Pulmonary artery endothelial cell (primary cell): ENCODE measurements at regions not wholly inside any gene's neighbourhood (a gene's known extent, or its start where the extent isn't known, plus 50 kb on each side); places are given as distances from the start of the nearest gene placed in this dataset.
"Not testable (repeated sequence)": the region's sequence is repeated elsewhere in the genome, so short reads cannot be mapped to it uniquely, and the experiment has no call there.

ENCODE experiments used
- DNase-seq: peaks from one replicate; pipeline ENCODE4 v3.0.0-alpha.2; 2011; ENCODE audit warnings: low read depth, low spot score

DNA sequence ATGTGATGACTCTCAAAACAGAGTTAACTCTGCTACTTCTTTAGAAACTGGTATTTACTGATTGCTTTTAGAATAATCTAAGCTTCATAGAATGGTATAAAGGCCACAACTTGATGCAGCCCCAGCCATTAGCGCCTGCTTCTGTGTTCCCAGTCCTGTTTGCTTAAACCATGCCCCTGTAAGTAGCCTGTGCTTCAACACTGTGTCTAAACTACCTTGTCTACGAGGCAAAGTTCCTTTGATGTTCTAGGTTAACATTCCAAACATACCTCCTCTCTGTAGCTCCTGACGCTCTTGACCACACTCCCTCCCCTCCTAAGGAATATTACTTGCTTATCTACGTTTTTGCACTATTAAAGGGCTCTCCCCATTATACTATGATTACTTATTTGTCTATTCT lies 352.5 kb upstream of the ADGRL3 start:
- no peak for DNase-seq

DNA sequence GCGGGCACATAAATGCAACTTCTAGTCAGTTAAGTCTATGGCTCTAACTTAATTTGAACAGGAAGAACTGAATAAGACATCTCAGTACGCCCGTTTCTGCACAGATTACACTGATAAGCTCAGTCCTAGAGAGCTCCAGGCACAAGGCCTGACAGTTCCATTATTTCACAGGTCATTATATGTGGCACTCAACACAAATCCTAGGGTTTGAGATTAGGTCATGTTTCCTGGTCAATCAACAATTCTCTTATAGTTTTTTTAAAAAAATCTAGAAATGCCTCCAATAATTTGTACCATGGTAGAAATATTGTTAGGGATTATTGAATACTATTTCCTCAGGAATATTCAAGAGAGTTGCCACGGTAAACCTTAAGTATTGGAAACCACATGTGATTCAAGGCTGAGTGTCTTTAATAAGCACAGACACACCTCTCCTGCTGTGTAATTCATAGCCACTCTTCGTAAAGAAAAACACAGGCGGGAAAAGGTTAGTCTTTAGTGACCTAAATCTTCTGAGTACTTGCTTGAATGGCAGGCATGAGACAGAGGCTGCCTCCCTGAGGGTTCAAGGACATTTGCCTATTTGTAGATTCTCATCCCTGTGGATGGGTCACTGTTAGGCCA lies 342.9 kb upstream of the ADGRL3 start:
- no peak for DNase-seq

DNA sequence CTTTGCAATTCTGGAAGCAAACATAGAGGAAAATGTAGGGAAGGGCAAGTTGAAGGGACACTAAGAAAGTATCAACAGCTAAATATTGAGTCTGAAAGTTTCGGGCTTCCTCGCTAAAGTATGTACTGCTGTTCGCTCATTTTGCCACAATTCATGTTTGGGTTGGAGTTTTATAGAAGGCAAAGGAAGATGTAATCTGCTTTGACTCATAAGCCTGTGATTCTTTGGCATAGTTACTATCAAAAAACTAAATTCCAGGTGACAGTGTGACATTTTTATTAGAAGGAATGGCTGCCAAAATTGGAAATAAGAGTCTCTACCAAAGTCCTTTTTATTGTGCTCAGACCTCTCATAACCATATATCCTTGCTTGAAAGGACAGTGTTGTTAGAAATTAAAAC lies 336.7 kb upstream of the ADGRL3 start:
- DNase-seq, result no peak

DNA sequence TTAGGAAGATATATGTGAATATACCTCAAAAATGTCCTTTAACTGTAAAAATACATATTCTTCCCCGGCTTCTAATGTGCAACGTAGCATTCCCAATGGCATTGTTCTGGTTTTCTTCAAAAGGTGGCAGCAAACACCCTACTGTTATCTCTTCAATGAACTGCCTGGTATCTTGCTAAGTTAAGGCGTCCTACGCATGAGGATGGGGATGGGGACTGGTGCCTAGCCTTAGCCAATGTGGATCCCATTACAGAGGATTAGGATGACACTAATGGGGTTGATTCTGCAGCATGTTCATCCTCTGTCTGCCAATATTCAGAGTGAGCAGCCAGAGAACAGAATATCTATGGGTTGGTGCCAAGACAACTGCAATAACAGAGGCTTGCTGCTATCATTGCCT lies 334.9 kb upstream of the ADGRL3 start:
- DNase-seq, result no peak

DNA sequence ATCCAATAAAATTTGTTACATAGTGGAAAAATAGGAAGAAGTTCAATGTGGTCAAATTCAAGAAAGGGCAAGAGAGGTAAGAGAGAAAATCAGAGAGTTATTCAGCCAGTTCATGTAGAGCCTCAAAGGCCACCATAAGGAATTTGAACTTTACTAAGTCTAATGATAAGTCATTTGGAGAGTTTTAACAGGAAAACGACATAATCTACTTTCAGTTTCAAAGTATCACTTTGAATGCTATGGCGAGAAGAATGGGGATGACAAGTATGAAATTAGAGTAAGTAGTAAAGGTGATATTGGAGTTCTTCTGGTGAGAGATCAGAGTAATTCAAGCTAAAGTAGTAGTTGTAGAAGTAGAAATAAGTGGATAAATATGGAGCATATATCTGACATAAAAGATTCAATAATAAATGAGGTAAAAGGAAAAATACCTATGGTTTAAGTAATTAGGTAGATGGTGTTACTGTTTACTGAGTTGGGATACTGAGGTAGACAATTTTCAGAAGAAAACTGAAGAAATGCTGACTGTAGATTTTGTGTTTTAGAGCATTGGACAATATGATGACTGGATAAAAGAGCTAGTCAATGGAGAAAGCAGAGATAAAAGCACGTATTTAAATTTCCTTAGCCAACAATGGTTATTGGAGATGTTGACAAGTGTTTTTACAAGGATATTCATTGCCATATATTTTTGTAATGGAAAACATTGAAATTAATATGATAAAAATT lies 331.7 kb upstream of the ADGRL3 start:
- DNase-seq, result no peak

DNA sequence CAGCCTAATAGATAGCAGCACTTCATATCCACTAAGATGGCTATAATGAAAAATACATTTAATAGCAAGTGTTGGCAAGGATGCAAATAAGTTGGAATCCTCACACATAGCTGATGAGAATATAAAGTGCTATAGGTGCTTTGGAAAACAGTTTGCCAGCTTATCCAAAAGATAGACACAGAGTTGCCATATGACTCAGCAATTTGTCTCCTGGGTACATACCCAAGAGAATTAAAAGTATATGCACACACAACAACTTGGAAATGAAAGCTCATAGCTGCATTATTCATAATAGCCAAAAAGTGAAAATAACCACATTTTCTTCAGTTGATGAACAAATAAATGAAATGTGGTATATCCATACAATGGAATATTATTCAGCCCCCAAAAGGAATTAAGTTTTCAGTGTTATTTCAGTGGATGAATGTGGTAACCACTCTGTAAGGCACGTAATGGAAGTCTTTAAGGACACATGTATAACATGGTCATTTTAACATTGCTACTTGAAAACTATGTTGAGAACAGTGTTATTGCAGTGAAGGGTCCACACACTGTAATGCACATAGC lies 320.9 kb upstream of the ADGRL3 start:
- DNase-seq, result no peak

DNA sequence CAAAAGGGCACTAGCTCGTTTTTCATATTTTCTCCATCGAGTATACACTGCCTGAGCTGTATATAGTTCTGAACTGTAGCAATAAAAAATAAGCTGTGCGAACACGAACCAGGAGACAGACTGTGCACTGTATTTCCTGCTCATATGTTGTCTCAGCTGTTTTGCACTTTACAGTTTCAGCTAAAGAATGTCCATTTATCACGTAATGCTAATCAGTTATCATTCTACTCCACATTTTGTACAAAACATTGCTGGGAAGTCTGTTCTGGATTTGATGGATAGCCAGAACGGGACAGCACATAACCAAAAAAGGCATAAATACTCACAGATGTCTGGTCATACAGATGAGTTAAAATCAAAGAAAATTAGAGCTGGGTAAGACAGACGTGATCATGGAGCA lies 315.5 kb upstream of the ADGRL3 start:
- DNase-seq, result no peak

DNA sequence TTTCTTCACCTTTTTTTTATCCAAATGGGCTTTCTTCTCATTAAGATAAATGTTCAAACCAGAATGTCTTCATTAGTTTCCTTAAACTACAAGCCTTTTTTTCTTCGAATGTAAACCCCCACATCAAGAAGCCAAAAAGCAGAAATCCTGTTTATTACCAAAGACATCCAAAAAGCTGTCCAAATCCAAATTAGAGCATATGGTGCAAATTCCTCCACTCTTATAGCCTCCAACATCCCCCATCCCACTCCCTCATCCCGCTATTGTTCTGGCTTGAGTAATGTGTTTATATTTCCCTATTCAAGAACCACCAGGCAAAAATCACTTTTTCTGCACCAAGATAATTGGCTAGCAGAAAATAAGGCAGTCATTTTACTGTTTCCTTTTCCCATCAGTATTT lies 315.1 kb upstream of the ADGRL3 start:
- no peak for DNase-seq

DNA sequence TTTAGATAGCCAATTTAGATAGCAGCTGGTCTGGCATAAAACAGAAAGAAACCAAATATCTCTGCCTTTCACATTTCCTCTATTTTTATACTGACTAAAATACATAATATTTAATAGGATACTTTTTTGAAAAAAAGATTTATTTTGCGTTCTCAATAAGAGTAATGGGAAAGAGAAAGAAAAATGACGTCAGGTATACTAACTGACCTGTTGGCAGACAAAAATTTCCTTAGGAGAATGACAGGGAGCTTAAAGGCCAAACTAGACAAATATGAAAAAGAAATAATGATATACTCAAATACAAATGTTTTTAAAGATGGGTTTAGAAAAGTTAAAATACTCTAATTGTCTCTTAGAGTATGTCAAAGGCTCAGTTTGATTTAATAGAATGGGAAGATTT lies 309.4 kb upstream of the ADGRL3 start:
- DNase-seq, result no peak

DNA sequence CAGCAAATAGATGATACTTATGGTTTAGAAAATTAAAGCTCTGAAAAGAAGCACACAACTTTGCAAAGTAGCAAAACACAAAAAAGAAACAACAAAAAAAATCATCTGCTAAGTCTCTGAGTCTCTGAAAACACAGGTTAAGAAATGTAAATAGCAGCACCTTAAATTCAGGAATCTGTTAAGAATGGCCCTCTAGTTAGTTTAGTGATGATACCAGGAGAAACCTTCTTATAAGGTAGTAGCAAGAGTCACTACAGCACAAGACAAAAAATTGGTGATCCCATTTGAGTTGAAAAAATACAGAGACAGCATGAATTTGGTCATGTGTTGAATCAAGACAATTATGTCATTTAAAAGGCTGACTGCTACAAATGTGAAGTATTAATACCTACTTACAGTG lies 308.2 kb upstream of the ADGRL3 start:
- no peak for DNase-seq

DNA sequence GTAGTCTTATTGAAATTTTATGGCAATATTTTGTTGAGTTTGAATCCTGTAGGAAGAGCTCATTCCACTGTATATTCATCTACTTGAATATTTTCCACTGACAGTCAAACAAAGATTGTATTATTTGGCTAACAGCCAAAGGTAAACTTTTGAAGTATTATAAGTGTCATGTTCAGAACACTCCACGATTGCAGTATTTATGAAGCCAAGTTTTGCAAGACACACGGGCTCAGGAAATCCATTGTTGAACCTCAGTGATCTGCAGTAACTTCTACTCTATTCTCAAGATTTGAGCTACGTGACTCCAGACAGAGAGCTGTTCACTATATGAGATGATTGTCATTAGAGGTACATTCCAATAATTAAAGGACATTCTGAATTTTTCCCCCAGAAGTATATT lies 302.7 kb upstream of the ADGRL3 start:
- DNase-seq, result no peak

DNA sequence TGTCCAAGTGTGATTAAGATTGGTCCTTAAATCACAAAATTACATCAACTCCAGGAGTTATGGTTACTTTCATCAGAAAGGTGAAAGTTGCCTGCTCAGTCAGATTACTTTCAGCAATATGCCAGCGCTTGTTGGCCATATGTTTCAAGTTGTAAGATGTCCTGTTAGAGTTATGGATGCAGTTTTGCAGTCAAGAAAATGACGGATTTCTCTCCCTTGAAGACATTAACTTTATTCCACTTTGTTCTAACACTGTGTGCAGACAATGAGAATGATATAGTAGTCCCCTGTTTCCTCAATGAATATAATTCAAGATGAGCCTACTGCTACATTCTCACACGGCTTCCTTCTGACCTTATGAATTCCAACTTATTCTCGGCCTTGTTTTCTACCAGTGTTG lies 295.0 kb upstream of the ADGRL3 start:
- DNase-seq, result no peak

DNA sequence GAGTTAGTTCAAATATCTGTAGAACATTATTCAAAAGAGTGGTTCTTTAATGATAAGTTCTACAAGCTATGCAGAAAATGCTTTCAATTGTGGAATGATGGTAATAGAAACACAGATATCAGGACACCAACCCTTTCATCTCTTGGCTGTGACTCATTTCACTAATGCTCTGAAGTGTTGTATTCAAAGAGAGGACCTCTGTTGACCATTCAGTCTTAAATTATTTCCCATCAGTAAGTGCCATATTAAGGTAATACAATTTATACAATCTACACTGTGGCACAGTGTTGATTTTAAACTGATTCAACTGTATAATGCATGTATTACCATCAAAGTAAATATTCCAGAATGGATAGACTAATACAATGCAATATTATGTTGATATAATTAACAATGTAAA lies 289.0 kb upstream of the ADGRL3 start:
- DNase-seq, result no peak

DNA sequence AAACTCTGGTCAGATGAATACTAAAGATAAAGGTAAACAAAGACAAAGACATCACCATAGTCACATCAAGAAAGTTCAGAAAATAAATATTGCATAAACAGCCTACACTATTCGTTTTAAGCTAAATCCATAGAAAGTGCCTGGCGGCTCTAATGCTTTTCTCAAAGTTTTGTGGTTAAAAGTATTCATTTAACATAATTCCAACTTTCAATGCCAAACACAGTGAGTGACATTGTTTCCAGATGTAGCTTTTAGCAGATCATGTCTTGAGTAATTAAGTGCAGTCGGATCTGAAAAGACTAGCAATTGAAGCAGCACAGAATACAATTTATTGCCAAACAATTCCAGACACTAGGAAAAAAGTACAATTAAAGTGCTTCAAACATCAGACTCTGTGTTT lies 287.1 kb upstream of the ADGRL3 start:
- DNase-seq, result no peak

DNA sequence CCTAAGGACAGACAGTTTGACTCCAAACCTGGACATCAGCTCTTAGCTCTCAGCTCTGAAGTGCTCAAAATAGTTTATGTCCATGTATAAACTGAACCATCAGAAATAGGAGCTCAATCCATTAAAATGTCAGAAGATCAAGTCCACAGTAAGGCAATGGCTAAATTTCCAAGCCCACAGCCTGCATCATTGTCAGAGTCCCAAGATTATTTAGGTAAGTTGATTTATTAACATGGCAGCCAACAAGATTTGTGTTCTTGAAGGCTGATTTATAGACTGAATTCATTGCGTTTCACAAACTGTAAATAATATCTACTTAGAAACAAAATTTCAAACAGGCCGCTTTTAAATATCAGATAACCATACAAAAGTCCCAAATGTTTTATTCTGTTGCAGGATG lies 286.5 kb upstream of the ADGRL3 start:
- DNase-seq, result no peak

DNA sequence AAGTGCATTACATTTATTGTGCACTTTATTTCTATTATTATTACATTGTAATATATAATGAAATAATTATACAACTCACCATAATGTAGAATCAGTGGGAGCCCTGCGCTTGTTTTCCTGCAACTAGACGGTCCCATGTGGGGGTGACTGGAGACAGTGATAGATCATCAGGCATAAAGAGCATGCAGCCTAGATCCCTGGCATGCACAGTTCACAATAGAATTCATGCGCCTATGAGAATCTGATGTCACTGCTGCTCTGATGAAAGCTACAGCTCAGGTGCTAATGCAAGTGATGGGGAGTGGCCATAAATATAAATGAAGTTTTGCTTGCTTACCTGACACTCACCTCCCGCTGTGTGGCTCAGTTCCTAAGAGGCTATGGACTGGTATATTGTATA lies 278.4 kb upstream of the ADGRL3 start:
- DNase-seq, result not testable (repeated sequence)

DNA sequence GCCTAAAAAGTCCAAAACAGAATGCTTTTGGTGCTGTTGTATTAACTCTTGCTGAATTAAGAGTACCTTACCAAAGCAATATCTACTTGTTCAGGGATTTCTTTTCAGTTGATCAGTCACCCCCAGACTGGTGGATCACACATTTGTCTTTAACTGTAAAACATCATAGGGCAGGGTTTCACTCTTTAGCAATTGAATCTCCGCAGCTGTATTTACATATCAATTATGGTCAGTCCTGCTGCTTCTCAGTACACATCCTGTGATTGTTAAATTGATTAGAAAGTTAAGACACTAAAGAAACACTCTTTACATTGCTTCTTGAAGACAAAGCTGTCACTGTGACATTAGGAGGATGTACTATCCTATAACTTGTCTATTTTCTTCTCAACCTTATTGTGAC lies 277.1 kb upstream of the ADGRL3 start:
- no peak for DNase-seq

DNA sequence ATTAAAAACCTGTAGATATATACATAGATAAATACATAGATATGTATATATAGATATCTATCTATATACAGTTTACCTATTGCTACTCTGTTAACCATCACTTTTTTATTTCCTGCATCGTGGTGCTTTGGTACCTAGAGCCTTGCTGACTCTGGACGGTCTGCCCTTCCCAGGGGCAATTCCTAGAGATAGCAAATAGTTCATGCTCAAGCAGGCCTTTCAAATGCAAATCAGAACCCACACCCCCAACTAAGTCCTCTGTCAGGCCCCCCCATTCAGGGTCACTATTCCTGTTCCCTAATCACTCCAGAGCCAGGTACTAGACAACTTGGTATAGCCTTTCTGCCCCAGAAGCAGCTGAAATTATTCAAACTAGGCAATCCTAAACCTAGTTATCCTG lies 273.5 kb upstream of the ADGRL3 start:
- DNase-seq, result no peak

DNA sequence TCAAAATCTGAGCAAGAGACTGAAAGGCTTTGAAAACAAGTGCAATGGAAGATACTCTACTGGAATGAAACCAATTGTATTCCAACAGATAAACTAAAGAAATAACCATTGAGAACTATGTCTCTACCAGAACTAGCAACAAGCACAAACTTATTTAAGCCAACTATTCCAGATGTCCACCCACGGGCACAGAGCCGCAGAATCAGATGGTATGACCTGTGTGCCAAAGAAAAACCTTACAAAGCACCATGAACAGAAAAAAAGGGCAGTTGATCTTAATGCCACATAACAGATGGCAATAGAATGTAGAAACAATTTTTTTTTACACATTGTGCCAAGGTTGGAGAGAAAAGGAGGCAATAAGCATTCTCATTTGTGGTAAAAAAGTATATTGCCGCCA lies 269.3 kb upstream of the ADGRL3 start:
- no peak for DNase-seq

DNA sequence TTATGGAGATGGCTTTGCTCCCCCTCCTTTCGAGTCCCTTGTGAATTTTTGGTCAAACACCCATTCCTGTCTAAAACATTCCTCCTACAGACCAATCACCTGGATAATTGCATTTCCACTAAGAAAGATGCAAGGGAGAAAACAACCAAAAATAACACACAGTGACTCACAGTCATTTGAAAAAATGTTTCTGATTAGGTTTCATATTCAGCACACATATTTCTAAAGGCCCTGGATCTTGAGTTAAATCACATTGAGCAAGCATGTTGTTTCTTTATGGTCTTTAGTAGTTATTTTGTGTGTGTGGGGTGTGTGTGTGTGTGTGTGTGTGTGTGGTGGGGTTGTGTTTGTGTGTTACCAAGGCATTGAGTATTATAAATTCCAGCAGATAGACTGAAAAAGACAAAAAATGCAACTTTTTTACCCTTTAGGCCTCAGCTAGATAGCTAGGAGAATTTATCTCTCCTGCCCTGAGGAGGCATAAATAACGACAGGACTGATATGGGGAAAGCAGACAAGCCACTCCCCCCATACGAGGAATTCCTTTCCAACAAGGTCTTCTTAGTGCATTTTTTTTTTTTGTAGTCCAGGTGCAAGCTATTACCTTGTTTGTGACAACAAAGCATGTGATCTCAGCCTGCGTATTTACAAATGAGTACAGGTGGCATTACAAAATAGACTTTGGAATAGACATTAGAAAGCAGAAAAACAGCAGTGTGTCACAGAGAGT lies 265.4 kb upstream of the ADGRL3 start:
- DNase-seq, result no peak

DNA sequence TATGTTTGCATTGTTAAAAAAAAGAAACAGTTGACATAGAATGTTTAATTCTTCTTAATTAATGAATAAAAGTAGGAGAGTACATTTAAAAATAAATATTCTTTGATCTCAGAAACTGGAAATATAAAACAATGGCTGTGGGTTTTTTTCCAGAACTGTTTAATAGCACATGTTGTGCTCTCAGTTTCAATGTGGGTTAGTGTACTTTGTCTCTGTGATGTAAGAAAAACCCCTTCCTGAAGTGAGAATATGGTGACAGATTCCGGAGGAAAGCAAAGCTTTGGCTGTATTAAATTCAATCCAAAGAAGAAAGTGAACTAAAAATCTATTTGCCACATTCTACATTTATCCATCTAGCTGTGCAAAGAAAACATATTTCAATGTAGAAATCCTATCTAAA lies 261.9 kb upstream of the ADGRL3 start:
- no peak for DNase-seq

DNA sequence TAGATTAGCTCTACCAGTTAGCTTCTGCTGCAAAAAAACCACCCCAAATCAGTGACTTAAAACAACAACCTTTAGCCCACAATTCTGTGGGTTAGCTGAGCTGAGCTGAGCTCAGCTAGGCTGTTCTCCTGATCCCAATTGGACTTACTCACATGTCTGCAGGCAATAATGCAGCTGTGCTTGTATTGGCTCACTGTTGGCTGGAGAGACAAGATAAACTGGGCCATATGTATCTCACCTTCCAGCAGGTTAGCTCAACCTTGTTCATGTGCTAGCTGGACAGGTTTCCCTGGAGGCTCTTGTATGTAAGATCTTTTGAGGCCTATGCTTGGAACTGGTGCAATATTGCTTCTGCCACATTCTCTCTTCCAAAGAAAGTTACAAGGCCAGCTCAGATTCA lies 261.5 kb upstream of the ADGRL3 start:
- DNase-seq, result no peak

DNA sequence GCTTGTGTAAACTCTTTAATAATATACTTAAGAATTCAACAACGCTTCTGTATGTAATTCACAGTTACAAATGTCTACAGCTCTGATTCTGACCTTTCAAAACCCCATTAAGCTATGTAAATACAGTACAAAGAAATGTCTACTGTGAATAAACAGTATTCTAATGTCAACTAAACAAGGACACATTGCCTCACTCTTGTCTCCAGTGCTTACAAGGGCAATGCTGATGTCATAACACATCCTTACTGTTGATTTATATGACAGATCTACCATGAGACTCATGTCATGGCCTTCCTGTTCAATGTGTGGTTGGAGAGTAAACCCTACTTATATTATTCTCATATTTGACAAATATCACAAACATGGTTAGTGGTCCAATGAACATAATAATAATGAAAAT lies 256.1 kb upstream of the ADGRL3 start:
- DNase-seq, result no peak
